ENCODE measurements at regions not wholly inside any gene's neighbourhood (a gene's known extent, or its start where the extent isn't known, plus 50 kb on each side); places are given as distances from the start of the nearest gene placed in this dataset.

GRCh38 chr1:188499690-188500089, 1670.9 kb downstream of the PLA2G4A start:
- no peak for TF ChIP-seq CTCF (IDR thresholded peaks at IDR 0.05)
- TF ChIP-seq POLR2A (IDR thresholded peaks at IDR 0.05): no peak

All from body of pancreas (tissue), 4 donors.